ENCODE measurements at regions not wholly inside any gene's neighbourhood (a gene's known extent, or its start where the extent isn't known, plus 50 kb on each side); places are given as distances from the start of the nearest gene placed in this dataset.

- no peak for DNase-seq (ENCODE audit: low spot score)
- Histone ChIP-seq H3K4me3 (no peak overlapping the region), H3K27me3 (no peaks in the 10 kb centered on the region), H3K36me3 (no peaks in the 10 kb centered on the region), H4K20me1 (ENCODE audit: low read depth) (no peaks in the 10 kb centered on the region), H3K9me3 (ENCODE audit: low read depth) (no peaks in the 10 kb centered on the region), H3F3A (ENCODE audit: low read depth) (no peaks in the 10 kb centered on the region), H3K27ac (no peak overlapping the region), H3K79me2 (ENCODE audit: low read depth) (no peaks in the 10 kb centered on the region), H3K4me1 (no peaks in the 10 kb centered on the region), H2AFZ (replicated peaks) (no peak overlapping the region), H3K4me2 (no peak overlapping the region), H3K9ac (no peak overlapping the region)
- TF ChIP-seq CTCF (IDR thresholded peaks at IDR 0.05), result no peak
- TF ChIP-seq EZH2phosphoT487 (IDR thresholded peaks at IDR 0.05), result no peak
- TF ChIP-seq EZH2 (IDR thresholded peaks at IDR 0.05), result no peak
- Mint-ChIP-seq H3K27me3 (ENCODE audit: insufficient read depth, low read depth) (peaks cover 11% of the 10 kb centered on the region), H3K36me3 (peaks cover 1% of the 10 kb centered on the region), H3K4me3 (no peak overlapping the region), H3K9me3 (peaks cover 10% of the 10 kb centered on the region), H3K4me1 (peaks cover 6% of the 10 kb centered on the region), H3K27ac (no peak overlapping the region)
Observed at GRCh38 chr7:49112647-49113046, 188.3 kb downstream of the CDC14C start.

- Histone ChIP-seq H3K9me3 (ENCODE audit: low read depth) (no peaks in the 10 kb centered on the region), H3K4me2 (no peak overlapping the region), H2AFZ (replicated peaks) (no peak overlapping the region), H3K9ac (no peak overlapping the region), H3K27ac (no peak overlapping the region), H3K4me3 (no peak overlapping the region), H4K20me1 (ENCODE audit: low read depth) (no peaks in the 10 kb centered on the region), H3K4me1 (no peaks in the 10 kb centered on the region), H3K79me2 (ENCODE audit: low read depth) (no peaks in the 10 kb centered on the region), H3K36me3 (no peaks in the 10 kb centered on the region), H3F3A (ENCODE audit: low read depth) (no peaks in the 10 kb centered on the region), H3K27me3 (no peaks in the 10 kb centered on the region)
- Mint-ChIP-seq H3K4me1 (no peaks in the 10 kb centered on the region), H3K9me3 (peaks cover 5% of the 10 kb centered on the region), H3K27ac (no peak overlapping the region), H3K27me3 (ENCODE audit: insufficient read depth, low read depth) (peaks cover 3% of the 10 kb centered on the region), H3K4me3 (no peak overlapping the region), H3K36me3 (no peaks in the 10 kb centered on the region)
- no peak for DNase-seq (ENCODE audit: low spot score)
- TF ChIP-seq EZH2phosphoT487 (IDR thresholded peaks at IDR 0.05), result no peak
- no peak for TF ChIP-seq CTCF (IDR thresholded peaks at IDR 0.05)
- no peak for TF ChIP-seq EZH2 (IDR thresholded peaks at IDR 0.05)
Observed at GRCh38 chr7:49119706-49120105, 195.4 kb downstream of the CDC14C start.

- Mint-ChIP-seq H3K36me3 (no peaks in the 10 kb centered on the region), H3K4me3 (no peak overlapping the region), H3K4me1 (peaks cover 4% of the 10 kb centered on the region), H3K27ac (no peak overlapping the region), H3K27me3 (ENCODE audit: insufficient read depth, low read depth) (no peaks in the 10 kb centered on the region), H3K9me3 (peaks cover 5% of the 10 kb centered on the region)
- Histone ChIP-seq H3K9ac (no peak overlapping the region), H4K20me1 (ENCODE audit: low read depth) (no peaks in the 10 kb centered on the region), H3F3A (ENCODE audit: low read depth) (no peaks in the 10 kb centered on the region), H3K27ac (no peak overlapping the region), H3K27me3 (no peaks in the 10 kb centered on the region), H2AFZ (replicated peaks) (peak overlapping the region; percentile 20), H3K79me2 (ENCODE audit: low read depth) (no peaks in the 10 kb centered on the region), H3K9me3 (ENCODE audit: low read depth) (no peaks in the 10 kb centered on the region), H3K36me3 (no peaks in the 10 kb centered on the region), H3K4me1 (peaks cover 7% of the 10 kb centered on the region), H3K4me2 (no peak overlapping the region), H3K4me3 (no peak overlapping the region)
- DNase-seq (ENCODE audit: low spot score), result no peak
- TF ChIP-seq CTCF (IDR thresholded peaks at IDR 0.05) (no peak), EZH2phosphoT487 (IDR thresholded peaks at IDR 0.05) (no peak), EZH2 (IDR thresholded peaks at IDR 0.05) (no peak)
Observed at GRCh38 chr7:49125246-49125645, 200.9 kb downstream of the CDC14C start.
